GM21528 (cell line): ENCODE measurements at regions not wholly inside any gene's neighbourhood (a gene's known extent, or its start where the extent isn't known, plus 50 kb on each side); places are given as distances from the start of the nearest gene placed in this dataset.

Experiments
- ATAC-seq: cut with Tn5 transposase; IDR thresholded peaks from one replicate; pipeline ENCODE4 v1.9.1; 2021; ENCODE audit warnings: mild to moderate bottlenecking, moderate library complexity; ENCODE audit not compliant: unreplicated experiment, low FRiP score

DNA sequence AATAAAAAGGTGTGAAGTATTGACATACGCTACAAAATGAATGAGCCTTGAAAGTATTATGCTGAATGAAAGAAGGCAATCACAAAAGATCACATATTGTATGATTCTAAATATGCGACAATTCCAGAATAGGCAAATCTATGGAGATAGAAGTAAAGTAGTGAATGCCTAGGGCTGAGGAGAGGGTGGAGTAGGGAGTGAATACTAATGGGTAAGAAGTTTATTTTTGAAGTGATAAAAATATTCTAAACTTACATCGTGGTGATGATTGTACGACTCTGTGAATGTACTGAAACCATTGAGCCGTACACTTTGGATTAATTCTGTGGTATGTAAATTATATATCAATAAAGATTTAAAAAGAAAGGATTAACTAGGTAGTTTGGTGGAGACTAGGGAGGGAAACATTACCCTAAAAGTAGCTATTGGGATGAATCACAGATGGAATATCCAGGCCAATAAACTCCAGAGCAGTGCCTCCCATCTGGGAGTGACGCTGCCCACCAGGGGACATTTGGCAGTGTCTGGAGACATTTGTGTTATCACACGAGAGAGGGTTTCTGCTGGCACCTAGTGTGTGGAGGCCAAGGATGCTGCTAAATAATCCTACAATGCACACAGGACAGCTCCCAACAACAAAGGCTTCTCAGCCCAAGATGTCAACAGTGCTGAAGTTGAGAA, 214.2 kb upstream of the PCSK2 start:
- no peak for ATAC-seq

DNA sequence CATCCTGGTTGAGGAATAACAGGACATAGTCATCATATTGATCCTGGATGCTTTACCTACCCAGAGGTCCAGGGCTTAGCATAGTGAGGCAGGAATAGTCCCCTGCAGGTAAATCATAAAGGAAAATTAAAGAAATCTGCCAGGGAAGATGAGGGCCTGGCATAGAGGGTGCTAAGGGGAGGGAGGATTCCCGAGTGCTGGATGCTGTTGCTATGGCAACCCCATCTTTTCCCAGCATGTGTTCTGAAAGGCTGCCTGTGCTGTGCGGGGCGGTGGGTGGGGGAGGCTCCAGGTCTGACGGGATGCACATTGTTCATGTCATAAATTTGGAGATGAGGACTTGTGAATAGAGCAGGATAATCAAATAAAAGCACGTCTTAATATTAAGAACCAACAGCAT, 212.6 kb upstream of the PCSK2 start:
- ATAC-seq = no peak

DNA sequence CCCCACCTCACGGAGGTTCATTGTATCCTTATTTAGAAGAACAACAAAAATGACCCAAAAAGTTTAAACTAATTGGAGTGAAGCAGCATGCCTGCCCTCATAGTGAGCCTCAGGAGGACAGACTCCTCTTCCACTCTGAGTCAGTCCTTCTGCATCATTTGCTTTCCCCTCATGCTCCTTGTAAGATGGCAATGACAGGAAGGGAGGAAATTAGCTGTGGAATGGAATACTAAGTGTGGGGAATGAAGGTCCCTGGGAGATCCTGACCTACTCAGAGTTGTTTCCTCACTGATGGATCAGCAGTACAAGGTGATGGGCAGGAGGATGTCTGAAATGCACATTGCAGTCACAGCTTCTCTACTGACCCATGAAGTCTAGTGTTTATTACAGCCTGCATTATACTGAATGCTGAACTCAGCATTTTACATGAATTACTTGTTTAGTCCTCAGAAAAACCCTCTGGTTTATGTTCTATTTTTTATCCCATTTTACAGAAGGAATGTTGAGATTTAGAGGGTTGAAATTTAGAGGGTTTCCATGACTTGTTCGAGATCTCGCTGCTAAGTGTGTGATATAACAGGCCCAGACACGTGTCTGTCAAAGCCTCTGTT, 212.0 kb upstream of the PCSK2 start:
- no peak for ATAC-seq

DNA sequence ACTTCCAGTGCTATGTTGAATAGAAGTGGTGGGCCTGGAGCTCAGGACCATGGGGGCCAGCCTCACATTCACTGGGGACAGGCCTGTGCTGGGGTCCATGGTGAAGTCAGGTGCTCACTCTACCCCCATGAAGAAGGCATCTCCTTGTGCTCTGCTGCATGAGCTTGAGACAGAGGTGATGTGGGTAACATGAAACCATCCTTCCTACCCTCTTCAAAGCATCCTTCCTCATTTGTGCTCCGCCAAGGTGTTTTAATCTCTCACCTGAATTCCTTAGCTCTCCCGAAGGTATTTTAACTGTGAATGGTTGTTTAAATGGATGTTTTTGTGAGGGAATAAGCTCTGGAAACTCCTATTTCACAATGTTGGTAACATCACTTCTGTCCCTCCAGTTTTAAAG, 209.6 kb upstream of the PCSK2 start:
- no peak for ATAC-seq

DNA sequence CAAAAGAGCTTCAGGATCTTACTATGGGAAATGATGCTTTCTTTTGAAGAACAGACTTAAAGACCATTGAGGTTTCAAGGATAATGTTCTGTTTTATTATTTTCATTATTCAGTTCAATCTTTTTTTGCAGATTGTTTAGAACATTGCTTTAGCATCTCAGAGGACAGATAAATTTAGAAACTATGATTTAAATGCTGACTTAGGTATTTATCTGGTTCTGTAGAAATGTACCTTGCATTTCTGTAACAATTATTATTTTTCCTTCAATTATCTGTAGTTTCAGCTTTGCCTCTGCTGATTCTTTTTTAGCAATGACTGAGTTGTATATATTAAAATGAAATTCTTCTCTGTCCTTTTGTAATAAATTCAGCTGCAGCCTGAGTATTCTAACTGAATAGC, 205.4 kb upstream of the PCSK2 start:
- no peak for ATAC-seq

DNA sequence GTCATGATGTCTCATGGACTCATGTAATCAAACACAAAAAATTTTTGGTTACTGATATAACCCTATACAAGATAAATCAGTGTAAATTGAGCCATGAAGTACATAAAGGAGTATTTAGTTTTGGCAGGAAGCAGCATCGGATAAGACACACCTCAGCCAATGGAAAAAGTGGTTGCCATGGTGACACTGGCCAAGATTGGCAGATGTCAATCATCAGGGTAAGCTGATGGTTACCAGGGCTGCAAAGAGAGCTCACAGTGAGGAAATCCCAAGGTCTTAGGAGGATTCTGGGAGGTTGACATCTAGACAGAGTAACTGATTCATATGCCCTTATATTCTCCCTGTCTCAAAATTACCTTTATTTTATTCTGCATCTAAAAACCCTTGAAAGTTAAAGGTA, 203.8 kb upstream of the PCSK2 start:
- ATAC-seq = no peak

DNA sequence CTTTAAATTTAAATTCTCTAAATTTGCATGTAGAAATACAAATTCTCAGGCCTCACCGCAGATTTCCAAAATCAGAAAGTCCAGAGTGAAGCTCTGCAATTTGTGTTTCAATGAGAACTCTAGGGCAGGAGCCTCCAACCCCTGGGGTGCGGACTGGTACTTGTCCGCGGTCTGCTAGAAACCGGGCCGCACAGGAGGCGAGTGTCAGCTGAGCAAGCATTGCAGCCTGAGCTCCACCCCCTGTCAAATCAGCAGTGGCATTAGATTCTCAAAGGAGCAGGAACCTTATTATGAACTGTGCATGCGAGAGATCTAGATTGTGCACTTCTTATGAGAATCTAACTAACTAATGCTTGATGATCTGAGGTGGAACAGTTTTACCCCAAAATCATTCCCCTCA, 203.0 kb upstream of the PCSK2 start:
- no peak for ATAC-seq

DNA sequence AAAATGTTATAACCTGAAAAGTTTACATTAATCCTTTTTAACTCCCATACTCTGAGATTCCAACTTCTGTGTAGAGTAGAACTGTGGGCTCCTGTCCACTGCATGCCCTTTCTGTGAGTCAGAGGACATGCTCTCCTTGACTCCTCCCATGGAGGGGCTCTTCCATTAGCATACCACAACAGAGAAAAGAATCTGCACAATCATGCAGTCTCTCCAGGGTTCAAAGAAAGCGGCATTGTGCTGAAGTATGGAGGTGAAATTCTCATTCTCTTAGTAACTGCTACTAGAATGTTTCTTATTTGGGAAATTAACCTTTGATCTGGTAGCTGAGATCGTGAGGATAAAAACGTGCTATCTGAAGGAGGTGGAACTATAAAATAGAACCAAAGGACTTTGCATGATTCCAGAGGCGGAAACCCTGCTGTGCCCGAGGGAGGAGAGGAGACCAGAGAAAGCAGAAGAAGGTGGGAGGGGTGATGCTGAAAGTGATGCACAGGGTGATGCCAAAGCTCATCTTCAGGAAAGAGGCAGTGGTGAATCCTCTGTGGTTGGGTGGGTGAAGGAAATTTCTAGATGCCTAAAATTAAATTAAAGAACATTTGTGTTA, 202.2 kb upstream of the PCSK2 start:
- no peak for ATAC-seq

DNA sequence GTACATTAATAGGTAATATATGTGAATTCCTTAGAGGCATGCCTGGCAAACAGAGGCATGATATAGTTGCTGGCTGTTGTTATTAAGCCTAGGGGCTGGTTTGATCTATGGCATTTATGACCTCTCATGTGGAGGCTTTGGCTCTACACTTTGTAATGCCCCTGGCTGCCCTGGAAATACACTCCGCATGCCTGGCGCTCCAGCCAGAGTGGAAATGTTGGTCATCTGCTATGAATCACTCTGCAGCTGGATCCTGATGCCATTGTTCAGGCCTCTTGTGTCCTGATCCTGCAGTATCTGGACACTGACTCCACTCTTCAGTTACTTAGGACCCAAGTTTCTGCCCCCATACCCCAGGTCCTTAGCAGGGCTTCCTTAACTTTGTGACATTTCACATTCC, 200.5 kb upstream of the PCSK2 start:
- ATAC-seq = no peak

DNA sequence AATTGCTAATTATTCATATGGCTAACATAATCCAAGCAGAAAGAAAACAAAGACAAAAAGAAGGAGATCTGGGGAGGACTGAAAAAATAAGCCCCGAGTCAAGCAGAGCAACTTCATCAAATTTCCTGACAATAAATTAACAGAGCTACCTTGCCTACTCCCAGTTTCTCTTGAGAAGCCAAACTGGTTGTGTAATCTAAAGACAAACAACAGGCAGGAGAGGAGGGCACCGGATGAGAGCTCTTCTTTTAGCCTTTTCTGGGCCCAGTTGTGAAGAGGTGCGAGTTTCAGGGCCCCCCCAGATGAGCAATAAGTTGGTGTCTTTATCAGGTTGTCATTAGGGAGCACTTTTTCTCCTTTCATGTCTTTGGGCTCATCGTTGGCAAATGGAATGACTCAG, 197.1 kb upstream of the PCSK2 start:
- ATAC-seq = no peak

DNA sequence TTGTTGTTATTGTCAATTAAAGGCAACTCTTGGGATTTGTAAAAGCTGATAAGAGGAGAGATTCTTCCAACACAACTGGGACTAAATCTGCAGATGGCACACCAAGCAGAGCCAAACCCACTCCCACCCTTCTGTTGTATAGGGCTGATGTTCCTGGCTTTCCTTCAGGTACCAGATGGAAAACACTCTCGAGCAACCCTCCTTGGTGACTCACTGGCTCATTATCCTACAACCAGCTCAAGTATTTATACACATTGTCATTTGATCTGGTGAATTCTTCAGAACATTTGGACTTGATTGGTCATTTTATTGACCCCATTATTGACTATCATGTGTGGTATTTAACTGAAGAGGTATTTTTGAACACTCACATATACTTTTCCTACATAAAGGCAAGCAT, 190.3 kb upstream of the PCSK2 start:
- ATAC-seq = no peak

DNA sequence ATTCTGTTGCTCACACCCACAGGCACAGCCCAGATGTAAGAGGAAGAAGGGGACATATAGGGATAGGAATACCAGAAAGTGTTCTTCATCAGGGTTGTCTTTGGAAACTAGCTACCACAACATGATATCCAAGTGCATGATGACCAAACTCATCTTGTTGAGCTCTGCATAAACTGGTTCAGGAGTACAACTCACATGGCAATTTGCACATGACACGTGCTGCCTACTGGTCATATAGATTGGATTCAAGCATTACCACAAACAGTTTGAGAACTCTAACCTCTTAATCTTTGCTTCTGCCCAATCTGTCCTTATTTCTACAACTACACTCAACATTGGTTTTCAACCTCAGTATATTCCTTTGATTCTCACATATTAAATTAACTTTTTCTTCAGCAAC, 184.7 kb upstream of the PCSK2 start:
- ATAC-seq = no peak

DNA sequence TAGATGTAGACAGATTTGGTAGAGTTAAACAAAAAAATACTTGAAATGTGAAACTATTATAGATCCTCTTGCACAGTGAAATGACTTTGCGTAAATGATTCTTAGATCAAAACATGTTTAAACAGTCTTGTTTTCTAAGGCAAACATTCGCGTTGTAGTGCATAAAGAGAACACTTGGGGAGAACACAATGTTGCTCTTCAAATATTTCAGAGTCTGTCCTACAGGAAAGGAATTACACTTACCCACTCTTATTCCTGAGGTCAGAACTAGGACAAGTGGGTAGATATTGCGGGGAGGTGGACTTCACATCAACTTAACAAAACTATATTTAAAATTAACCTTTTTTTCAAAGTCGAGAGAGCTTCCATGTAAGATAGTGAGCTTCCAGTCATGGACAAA, 183.5 kb upstream of the PCSK2 start:
- ATAC-seq = no peak

DNA sequence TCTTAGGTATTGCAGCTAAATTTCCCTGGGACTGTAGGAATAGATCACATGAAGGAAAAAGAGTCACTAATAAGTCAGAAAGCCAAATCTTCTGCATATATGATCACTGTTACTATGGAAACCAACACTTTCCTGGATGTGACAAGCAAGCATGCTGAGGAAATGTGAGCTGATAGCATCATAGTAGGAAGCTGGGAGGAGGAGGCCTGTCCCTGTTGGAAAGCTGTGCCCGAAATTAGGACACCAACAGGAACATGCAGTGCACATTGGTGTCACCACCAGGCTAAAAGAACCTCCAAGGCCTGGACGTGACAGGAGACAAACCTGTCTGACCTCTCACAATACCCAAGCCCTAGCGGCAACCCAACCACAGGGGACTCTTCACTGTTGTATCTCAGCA, 181.9 kb upstream of the PCSK2 start:
- ATAC-seq = no peak

DNA sequence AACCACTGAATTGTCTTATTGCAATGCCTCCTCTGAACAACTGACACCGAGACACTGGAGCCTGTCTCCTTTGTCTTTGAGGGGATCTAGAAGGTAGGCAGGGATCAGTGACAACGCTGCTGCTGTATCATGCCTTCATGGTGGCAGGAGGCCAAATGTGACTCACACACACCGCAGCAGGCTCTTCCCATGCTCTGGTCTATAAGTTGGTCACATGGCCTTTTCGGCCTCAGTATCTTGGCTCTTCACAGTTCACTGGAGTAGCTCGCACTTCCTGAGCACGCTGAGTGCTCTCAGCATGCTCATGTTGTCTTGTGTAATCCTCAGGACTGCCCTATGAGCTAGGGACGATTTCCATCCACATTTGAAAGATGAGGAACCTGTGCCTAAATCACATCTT, 167.4 kb upstream of the PCSK2 start:
- no peak for ATAC-seq

DNA sequence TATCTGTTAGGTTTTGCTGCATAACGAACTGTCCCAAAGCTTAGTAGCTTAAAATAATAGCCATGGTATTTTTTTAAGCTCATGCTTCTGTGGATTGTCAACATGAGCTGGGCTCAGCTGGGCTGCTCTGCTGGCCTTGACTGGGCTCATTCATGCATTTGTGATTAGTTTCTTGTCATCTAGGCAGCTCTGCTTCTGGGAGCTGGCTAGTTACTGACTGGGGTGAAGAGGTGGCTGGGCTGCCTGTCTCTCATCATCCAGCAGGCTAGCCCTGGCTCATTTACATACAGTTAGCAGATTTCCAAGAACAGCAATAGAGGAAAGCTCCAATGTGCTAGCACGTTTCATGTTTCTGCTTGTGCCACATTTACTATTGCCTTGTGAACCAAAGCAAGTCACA, 165.1 kb upstream of the PCSK2 start:
- no peak for ATAC-seq

DNA sequence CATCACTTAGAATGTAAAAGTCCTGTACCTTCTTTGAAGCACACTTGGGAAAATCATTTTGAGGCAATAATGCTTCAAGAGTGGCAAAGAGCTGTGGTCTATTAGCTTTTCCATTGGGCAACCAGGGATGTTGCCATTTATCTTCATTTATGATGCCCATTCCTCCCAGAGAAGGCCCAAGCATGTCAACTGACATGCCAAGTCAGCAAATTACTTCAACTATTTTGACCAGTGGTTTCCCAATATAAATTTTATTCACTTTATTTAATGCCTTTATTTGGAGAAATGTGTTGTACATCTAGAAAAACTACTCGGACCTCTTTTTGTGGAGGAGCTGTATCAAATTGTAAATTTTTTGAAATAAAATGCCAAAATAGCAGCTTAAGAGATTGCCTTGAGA, 164.1 kb upstream of the PCSK2 start:
- no peak for ATAC-seq

DNA sequence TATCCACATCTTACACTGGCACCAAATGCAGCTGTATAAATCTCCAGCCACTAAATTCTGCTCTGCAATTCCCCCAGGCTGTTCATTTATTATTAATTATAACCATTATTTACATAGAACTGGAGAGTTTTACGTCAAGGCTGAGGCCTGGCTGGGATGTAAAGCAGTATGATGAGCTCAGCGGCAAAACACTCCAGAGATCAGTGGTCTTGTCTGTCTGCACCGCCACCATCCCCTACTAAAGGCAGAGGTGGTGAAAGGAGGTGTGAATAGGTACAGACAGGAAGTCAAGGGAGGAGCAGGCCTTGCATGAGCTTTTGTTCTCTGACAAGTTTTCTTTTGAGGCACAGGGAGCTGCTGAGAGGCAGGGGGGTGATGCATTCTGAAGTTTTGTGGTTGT, 159.9 kb upstream of the PCSK2 start:
- no peak for ATAC-seq

DNA sequence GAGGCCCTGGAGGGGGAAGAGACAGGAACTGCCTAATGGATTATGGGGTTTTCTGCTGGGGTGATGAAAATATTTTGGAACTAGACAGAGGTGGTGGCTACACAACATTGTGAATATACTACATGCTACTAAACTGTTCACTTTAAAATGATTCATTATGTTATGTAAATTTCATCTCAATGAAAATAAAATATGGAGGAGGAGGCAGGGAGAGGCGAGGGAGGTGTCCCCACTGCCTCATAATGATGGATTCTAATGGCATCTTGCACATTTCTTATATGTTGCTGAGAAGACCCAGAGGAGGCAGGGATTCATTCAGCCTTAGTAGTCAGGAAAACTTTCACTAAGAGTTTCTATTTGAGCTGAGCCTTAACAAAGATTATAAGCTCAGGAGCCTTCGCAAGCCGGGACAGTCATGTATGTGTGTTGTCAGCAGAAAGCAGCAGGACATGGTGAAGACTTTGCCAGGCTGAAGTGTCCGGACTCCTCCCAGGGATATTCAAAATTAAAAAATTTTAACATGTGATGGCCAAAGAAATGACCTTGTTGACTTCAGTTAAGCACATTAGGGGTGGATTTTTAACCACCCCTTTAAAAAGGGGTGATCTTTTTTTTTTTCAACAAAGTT, 158.6 kb upstream of the PCSK2 start:
- no peak for ATAC-seq

DNA sequence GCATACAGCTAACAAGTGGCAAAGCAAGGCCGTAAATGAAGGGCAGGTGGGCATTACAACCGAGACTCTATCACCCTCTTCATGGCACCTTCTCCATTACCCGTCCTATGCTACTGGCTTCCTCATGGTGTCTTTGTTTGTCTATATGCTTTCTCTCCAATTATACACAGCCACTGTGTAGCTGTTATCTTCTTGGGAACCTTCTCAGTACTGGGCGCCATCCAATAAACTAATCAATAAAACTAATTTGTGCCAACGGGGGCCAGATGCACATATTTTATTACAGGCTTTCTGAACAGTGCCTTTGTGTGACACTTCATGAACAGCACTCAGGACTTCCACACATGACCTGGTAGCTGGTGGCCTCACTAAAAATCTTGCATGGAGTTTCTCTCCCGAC, 149.8 kb upstream of the PCSK2 start:
- no peak for ATAC-seq

DNA sequence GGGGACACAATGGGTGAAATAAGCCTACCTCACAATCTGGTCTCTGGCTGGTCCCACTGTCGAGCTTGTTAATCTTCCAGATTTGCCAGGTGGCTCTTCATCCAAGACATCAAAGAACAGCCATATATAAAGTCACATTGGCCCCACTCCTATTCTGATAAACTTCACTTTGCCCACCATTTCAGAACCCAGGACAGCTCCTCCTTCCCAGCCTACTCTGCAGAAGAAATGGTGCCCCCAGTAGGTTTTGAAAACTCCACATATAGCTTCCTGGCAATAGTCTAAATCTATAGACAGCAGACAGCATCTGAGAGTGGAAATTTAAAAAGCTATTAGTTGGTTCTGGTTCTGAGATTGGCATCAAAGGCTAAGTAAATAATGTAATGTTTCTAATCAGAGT, 143.1 kb upstream of the PCSK2 start:
- ATAC-seq = no peak

DNA sequence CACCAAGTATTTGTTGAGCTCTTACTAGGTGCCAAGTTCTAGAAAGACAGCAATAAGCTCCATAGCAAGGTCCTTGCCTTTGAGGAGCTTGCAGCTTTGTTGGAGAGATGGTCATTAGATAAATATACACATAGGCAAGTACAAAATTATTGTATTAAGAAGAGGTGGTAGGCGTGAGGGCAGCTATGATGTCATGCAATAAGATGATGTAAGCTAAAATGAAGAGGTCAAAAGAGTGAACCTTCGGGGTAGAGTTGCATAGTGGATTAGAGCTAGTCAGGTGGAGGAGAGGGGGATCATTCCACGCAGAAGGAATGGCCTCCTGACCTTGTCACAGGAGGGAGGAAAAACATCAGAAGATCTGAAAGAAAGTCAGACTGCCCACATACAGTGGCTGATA, 141.9 kb upstream of the PCSK2 start:
- ATAC-seq = no peak
